PC-3 (cell line): ENCODE measurements at regions not wholly inside any gene's neighbourhood (a gene's known extent, or its start where the extent isn't known, plus 50 kb on each side); places are given as distances from the start of the nearest gene placed in this dataset.

Experiments used
- ATAC-seq: fragments of 200-7000 bp; cut with Tn5 transposase; 2 replicates; pipeline ENCODE4 v1.9.1; 2020; ENCODE audit warnings: mild to moderate bottlenecking, moderate library complexity
- BruUV-seq: library from RNA; stranded (reverse); fragments of 400-500 nt; replicated peaks from 2 replicates; lab custom pipeline; 2021; lab: Mats Ljungman, UMichigan
- CTCF ChIA-PET: fragments of 300-600 bp; sonication (Branson Sonifier 250); formaldehyde crosslinking; loops from one replicate; lab custom pipeline; 2022; ENCODE audit warnings: antibody characterized with exemption; lab: Charles Lee
- POLR2A ChIA-PET: fragments of 300-600 bp; sonication (Branson Sonifier 250); formaldehyde crosslinking; loops from one replicate; lab custom pipeline; 2022; ENCODE audit warnings: antibody characterized with exemption; ENCODE audit not compliant: unreplicated experiment; lab: Charles Lee
- DNase-seq: peaks from one replicate; pipeline ENCODE4 v3.0.0-alpha.2; 2015
- H2AFZ ChIP-seq: fragments of 300-600 bp; sonication (generic); 2 replicates; pipeline ENCODE4 v1.6.0; 2016; ENCODE audit warnings: antibody characterized with exemption, low read length
- H3F3A ChIP-seq: fragments of 300-600 bp; sonication (generic); one replicate; pipeline ENCODE4 v1.6.0; 2017; ENCODE audit warnings: antibody characterized with exemption, low read length, control low read depth, mild to moderate bottlenecking; ENCODE audit not compliant: unreplicated experiment
- H3K27ac ChIP-seq: fragments of 300-600 bp; sonication (generic); 2 replicates; pipeline ENCODE4 v1.5.1; 2016; ENCODE audit warnings: mild to moderate bottlenecking, low read length
- H3K27me3 ChIP-seq: fragments of 300-600 bp; sonication (generic); 2 replicates; pipeline ENCODE4 v1.6.1; 2016; ENCODE audit warnings: low read length, mixed read lengths
- H3K36me3 ChIP-seq: fragments of 300-600 bp; sonication (generic); 2 replicates; pipeline ENCODE4 v1.6.1; 2016; ENCODE audit warnings: low read depth, mixed run types, low read length, mixed read lengths
- H3K4me1 ChIP-seq: fragments of 300-600 bp; sonication (generic); 2 replicates; pipeline ENCODE4 v1.5.1; 2016; ENCODE audit warnings: low read length; ENCODE audit not compliant: insufficient read depth
- H3K4me2 ChIP-seq: fragments of 300-600 bp; sonication (generic); 2 replicates; pipeline ENCODE4 v1.6.0; 2016; ENCODE audit warnings: low read length
- H3K4me3 ChIP-seq: fragments of 300-600 bp; sonication (generic); 2 replicates; pipeline ENCODE4 v1.5.1; 2016; ENCODE audit warnings: mild to moderate bottlenecking, low read length, mixed read lengths
- H3K79me2 ChIP-seq: fragments of 300-600 bp; sonication (generic); 2 replicates; pipeline ENCODE4 v1.6.1; 2017; ENCODE audit warnings: low read length, mixed read lengths
- H3K9ac ChIP-seq: fragments of 300-600 bp; sonication (generic); 2 replicates; pipeline ENCODE4 v1.6.0; 2016; ENCODE audit warnings: mild to moderate bottlenecking, low read length
- H3K9me2 ChIP-seq: fragments of 300-600 bp; sonication (generic); replicated peaks from 2 replicates; pipeline ENCODE4 v1.6.1; 2016; ENCODE audit warnings: mixed run types, low read length, mixed read lengths
- H3K9me3 ChIP-seq: fragments of 300-600 bp; sonication (generic); 2 replicates; pipeline ENCODE4 v1.6.1; 2016; ENCODE audit warnings: low read length, mixed read lengths
- H4K20me1 ChIP-seq: fragments of 300-600 bp; sonication (generic); 2 replicates; pipeline ENCODE4 v1.6.1; 2016; ENCODE audit warnings: low read length, mixed read lengths
- CTCF ChIP-seq: fragments of 300-600 bp; sonication (generic); conservative IDR thresholded peaks from 2 replicates; pipeline ENCODE4 v1.5.1; 2017; ENCODE audit warnings: antibody characterized with exemption, low read depth, mild to moderate bottlenecking, low read length
- EZH2 ChIP-seq: fragments of 300-600 bp; sonication (generic); IDR thresholded peaks from one replicate; pipeline ENCODE4 v1.6.1; 2017; ENCODE audit warnings: antibody characterized with exemption, mild to moderate bottlenecking, low read length; ENCODE audit not compliant: unreplicated experiment
- EZH2phosphoT487 ChIP-seq: fragments of 300-600 bp; sonication (generic); IDR thresholded peaks from 2 replicates; pipeline ENCODE4 v1.6.1; 2018; ENCODE audit warnings: mild to moderate bottlenecking, antibody characterized with exemption, low read length, borderline replicate concordance
- intact Hi-C: fragments of 100-400 bp; cut with micrococcal nuclease; formaldehyde crosslinking; loops from 2 replicates; pipeline ENCODE4 v1.9.0; 2023

- POLR2A ChIA-PET: no interaction called here
- intact Hi-C loops: no loop called here
- no peaks in the 10 kb centered on the region for H3K9me2 ChIP-seq
Measured at GRCh38 chr4:97116511-97116910, 1026.8 kb downstream of the STPG2 start.

GRCh38 chr4:97121493-97121892, 1021.8 kb downstream of the STPG2 start:
- H3K4me2 ChIP-seq: no peak overlapping the region
- no peaks in the 10 kb centered on the region for H3K79me2 ChIP-seq
- no peak for TF ChIP-seq CTCF
- no peak for TF ChIP-seq EZH2
- no peak for TF ChIP-seq EZH2phosphoT487
- DNase-seq: no peak
- H3K27ac ChIP-seq: no peak overlapping the region
- H3K36me3 ChIP-seq: no peaks in the 10 kb centered on the region
- no peak overlapping the region for H3K4me3 ChIP-seq
- no peak overlapping the region for H2AFZ ChIP-seq
- ATAC-seq: no peak
- intact Hi-C loops: no loop called here
- no peaks in the 10 kb centered on the region for H3F3A ChIP-seq
- no peaks in the 10 kb centered on the region for H3K9me3 ChIP-seq
- no peaks in the 10 kb centered on the region for H3K27me3 ChIP-seq
- no peaks in the 10 kb centered on the region for H3K9me2 ChIP-seq
- H3K4me1 ChIP-seq: no peaks in the 10 kb centered on the region
- ChIA-PET POLR2A (no interaction called here), CTCF (no interaction called here)
- BruUV-seq: no TSS peak
- H4K20me1 ChIP-seq: no peaks in the 10 kb centered on the region
- no peak overlapping the region for H3K9ac ChIP-seq

More at GRCh38 chr4:97116511-97116910, 1026.8 kb downstream of the STPG2 start:
- Histone ChIP-seq H3K4me3 (no peak overlapping the region), H3K4me1 (no peaks in the 10 kb centered on the region), H3K27me3 (no peaks in the 10 kb centered on the region), H3F3A (no peaks in the 10 kb centered on the region), H3K9ac (no peak overlapping the region), H3K4me2 (no peak overlapping the region), H3K79me2 (no peaks in the 10 kb centered on the region), H4K20me1 (no peaks in the 10 kb centered on the region), H3K27ac (no peak overlapping the region), H3K36me3 (no peaks in the 10 kb centered on the region), H2AFZ (no peak overlapping the region), H3K9me3 (no peaks in the 10 kb centered on the region)
- ATAC-seq (no peak), DNase-seq (no peak)
- TF ChIP-seq EZH2phosphoT487 (no peak), CTCF (no peak), EZH2 (no peak)
- BruUV-seq: no TSS peak
- CTCF ChIA-PET: no interaction called here

- BruUV-seq: no TSS peak
- H3K79me2 ChIP-seq: no peaks in the 10 kb centered on the region
- H2AFZ ChIP-seq: no peak overlapping the region
- H3K4me1 ChIP-seq: no peaks in the 10 kb centered on the region
- no peaks in the 10 kb centered on the region for H3K9me2 ChIP-seq
- no peaks in the 10 kb centered on the region for H3K27me3 ChIP-seq
- intact Hi-C loops: no loop called here
- no peaks in the 10 kb centered on the region for H3K9me3 ChIP-seq
- no peak overlapping the region for H3K4me2 ChIP-seq
- H4K20me1 ChIP-seq: no peaks in the 10 kb centered on the region
- ATAC-seq (no peak), DNase-seq (no peak)
- H3F3A ChIP-seq: no peaks in the 10 kb centered on the region
- no peak overlapping the region for H3K27ac ChIP-seq
- H3K4me3 ChIP-seq: no peak overlapping the region
- TF ChIP-seq EZH2phosphoT487 (no peak), CTCF (no peak), EZH2 (no peak)
- H3K36me3 ChIP-seq: no peaks in the 10 kb centered on the region
- ChIA-PET CTCF (no interaction called here), POLR2A (no interaction called here)
- no peak overlapping the region for H3K9ac ChIP-seq
Measured at GRCh38 chr4:97123573-97123972, 1019.7 kb downstream of the STPG2 start.
